ENCODE measurements at regions not wholly inside any gene's neighbourhood (a gene's known extent, or its start where the extent isn't known, plus 50 kb on each side); places are given as distances from the start of the nearest gene placed in this dataset.

- CTCF ChIA-PET, result no interaction called here
- DNase-seq, result no peak
Observed at GRCh38 chr3:135678386-135678785, 287.1 kb upstream of the PPP2R3A start.

GRCh38 chr3:135688003-135688402 is 277.5 kb upstream of the PPP2R3A start:
- H3K9me3 Mint-ChIP-seq (ENCODE audit: insufficient read depth), result no peaks in the 10 kb centered on the region
- no peaks in the 10 kb centered on the region for H3K36me3 Mint-ChIP-seq (ENCODE audit: low read depth)
- DNase-seq (no peak), ATAC-seq (no peak)
- H3K27ac Mint-ChIP-seq, result no peak overlapping the region
- no peaks in the 10 kb centered on the region for H3K27me3 Mint-ChIP-seq (ENCODE audit: low read depth)
- H3K4me3 Mint-ChIP-seq, result no peak overlapping the region
- CTCF ChIA-PET, result no interaction called here
- POLR2A ChIA-PET, result no interaction called here
- H3K4me1 Mint-ChIP-seq (ENCODE audit: low read depth), result no peaks in the 10 kb centered on the region

More at GRCh38 chr3:135678386-135678785, 287.1 kb upstream of the PPP2R3A start:
- Mint-ChIP-seq H3K36me3 (ENCODE audit: low read depth) (no peaks in the 10 kb centered on the region), H3K4me3 (no peak overlapping the region), H3K27ac (no peak overlapping the region), H3K9me3 (ENCODE audit: insufficient read depth) (no peaks in the 10 kb centered on the region), H3K4me1 (ENCODE audit: low read depth) (no peaks in the 10 kb centered on the region), H3K27me3 (ENCODE audit: low read depth) (no peaks in the 10 kb centered on the region)
- POLR2A ChIA-PET, result no interaction called here
- no peak for ATAC-seq

- ChIA-PET POLR2A (no interaction called here), CTCF (no interaction called here)
- no peaks in the 10 kb centered on the region for H3K27me3 Mint-ChIP-seq (ENCODE audit: low read depth)
- H3K27ac Mint-ChIP-seq, result no peak overlapping the region
- H3K4me3 Mint-ChIP-seq, result no peak overlapping the region
- no peaks in the 10 kb centered on the region for H3K4me1 Mint-ChIP-seq (ENCODE audit: low read depth)
- ATAC-seq (no peak), DNase-seq (no peak)
- no peaks in the 10 kb centered on the region for H3K36me3 Mint-ChIP-seq (ENCODE audit: low read depth)
- peaks cover 4% of the 10 kb centered on the region for H3K9me3 Mint-ChIP-seq (ENCODE audit: insufficient read depth)
Observed at GRCh38 chr3:135690664-135691063, 274.9 kb upstream of the PPP2R3A start.

DNA sequence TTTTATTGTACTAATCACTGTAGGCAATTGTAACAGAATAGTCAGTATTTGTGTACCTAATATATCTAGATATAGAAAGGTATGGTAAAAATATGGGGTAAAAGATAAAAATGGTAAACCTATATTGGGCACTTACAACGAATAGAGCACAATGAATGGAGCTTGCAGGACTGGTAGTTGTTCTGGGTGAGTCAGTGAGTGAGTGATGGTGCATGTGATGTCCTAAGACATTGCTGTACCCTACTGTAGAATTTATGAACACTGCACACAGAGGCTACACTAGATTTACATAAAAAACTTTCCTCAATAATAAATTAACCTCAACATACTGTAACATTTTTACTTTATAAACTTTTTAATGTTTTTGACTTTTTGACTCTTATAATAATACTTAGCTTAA is 274.3 kb upstream of the PPP2R3A start:
- ATAC-seq (no peak), DNase-seq (no peak)
- no peaks in the 10 kb centered on the region for H3K4me1 Mint-ChIP-seq (ENCODE audit: low read depth)
- POLR2A ChIA-PET, result no interaction called here
- no peak overlapping the region for H3K4me3 Mint-ChIP-seq
- CTCF ChIA-PET, result no interaction called here
- H3K27me3 Mint-ChIP-seq (ENCODE audit: low read depth), result no peaks in the 10 kb centered on the region
- H3K27ac Mint-ChIP-seq, result no peak overlapping the region
- no peaks in the 10 kb centered on the region for H3K36me3 Mint-ChIP-seq (ENCODE audit: low read depth)
- H3K9me3 Mint-ChIP-seq (ENCODE audit: insufficient read depth), result peaks cover 4% of the 10 kb centered on the region

DNA sequence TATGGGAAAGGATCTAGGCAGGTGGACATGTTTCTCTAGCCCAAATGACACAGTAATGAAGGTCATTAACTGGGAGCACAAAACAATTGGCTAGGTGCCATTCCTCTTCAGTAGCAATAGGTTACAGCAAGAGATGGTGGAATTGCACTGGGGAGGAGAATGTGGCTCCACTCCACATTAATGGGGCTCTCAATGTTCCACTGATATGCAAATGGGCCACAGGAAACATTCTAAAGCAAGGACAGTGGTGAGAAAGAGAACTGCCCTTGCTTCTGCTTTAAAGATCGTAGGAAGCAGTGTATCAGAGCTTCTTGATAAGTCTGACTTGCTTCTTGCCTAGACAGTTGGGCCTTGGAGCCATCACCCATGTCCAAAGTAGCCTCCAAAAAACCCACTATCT is 271.4 kb upstream of the PPP2R3A start:
- no peaks in the 10 kb centered on the region for H3K4me1 Mint-ChIP-seq (ENCODE audit: low read depth)
- no peak for DNase-seq
- ATAC-seq, result no peak
- H3K4me3 Mint-ChIP-seq, result no peak overlapping the region
- peaks cover 4% of the 10 kb centered on the region for H3K9me3 Mint-ChIP-seq (ENCODE audit: insufficient read depth)
- H3K27me3 Mint-ChIP-seq (ENCODE audit: low read depth), result no peaks in the 10 kb centered on the region
- ChIA-PET CTCF (no interaction called here), POLR2A (no interaction called here)
- no peaks in the 10 kb centered on the region for H3K36me3 Mint-ChIP-seq (ENCODE audit: low read depth)
- no peak overlapping the region for H3K27ac Mint-ChIP-seq

- Mint-ChIP-seq H3K9me3 (ENCODE audit: insufficient read depth) (no peaks in the 10 kb centered on the region), H3K27me3 (ENCODE audit: low read depth) (no peaks in the 10 kb centered on the region), H3K4me1 (ENCODE audit: low read depth) (no peaks in the 10 kb centered on the region), H3K36me3 (ENCODE audit: low read depth) (no peaks in the 10 kb centered on the region), H3K27ac (no peak overlapping the region), H3K4me3 (no peak overlapping the region)
- CTCF ChIA-PET, result no interaction called here
- POLR2A ChIA-PET, result no interaction called here
- ATAC-seq (no peak), DNase-seq (no peak)
Observed at GRCh38 chr3:135699741-135700140, 265.8 kb upstream of the PPP2R3A start.

GRCh38 chr3:135706758-135707375 is 258.7 kb upstream of the PPP2R3A start:
- no peak for ATAC-seq
- no peaks in the 10 kb centered on the region for H3K9me3 Mint-ChIP-seq (ENCODE audit: insufficient read depth)
- no peaks in the 10 kb centered on the region for H3K27me3 Mint-ChIP-seq (ENCODE audit: low read depth)
- no peak for DNase-seq
- POLR2A ChIA-PET, result no interaction called here
- no peak overlapping the region for H3K4me3 Mint-ChIP-seq
- H3K4me1 Mint-ChIP-seq (ENCODE audit: low read depth), result no peaks in the 10 kb centered on the region
- H3K27ac Mint-ChIP-seq, result no peak overlapping the region
- CTCF ChIA-PET, result no interaction called here
- H3K36me3 Mint-ChIP-seq (ENCODE audit: low read depth), result no peaks in the 10 kb centered on the region

DNA sequence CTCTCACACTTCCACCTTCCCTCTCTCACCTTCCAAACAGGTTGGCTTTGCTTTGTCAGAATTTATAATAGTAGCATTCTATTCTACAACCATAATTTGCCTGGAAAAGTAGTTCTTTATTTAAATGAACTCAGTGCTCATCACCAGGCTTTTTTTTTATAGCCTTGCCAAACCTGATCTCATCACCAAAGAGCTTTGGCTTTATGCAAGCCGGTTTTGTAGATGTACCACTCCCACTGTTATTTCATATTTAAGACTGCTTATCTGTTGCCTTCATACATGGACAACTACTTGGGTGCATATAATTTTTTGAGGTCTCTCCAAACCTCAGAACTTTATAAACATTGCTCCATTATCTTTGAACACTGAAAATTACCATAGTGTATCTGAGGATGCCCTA is 246.1 kb upstream of the PPP2R3A start:
- no peak for DNase-seq
- Mint-ChIP-seq H3K4me3 (no peak overlapping the region), H3K27me3 (ENCODE audit: low read depth) (no peaks in the 10 kb centered on the region), H3K27ac (no peak overlapping the region), H3K4me1 (ENCODE audit: low read depth) (no peaks in the 10 kb centered on the region), H3K36me3 (ENCODE audit: low read depth) (no peaks in the 10 kb centered on the region), H3K9me3 (ENCODE audit: insufficient read depth) (no peaks in the 10 kb centered on the region)
- ChIA-PET POLR2A (no interaction called here), CTCF (no interaction called here)
- ATAC-seq, result no peak

DNA sequence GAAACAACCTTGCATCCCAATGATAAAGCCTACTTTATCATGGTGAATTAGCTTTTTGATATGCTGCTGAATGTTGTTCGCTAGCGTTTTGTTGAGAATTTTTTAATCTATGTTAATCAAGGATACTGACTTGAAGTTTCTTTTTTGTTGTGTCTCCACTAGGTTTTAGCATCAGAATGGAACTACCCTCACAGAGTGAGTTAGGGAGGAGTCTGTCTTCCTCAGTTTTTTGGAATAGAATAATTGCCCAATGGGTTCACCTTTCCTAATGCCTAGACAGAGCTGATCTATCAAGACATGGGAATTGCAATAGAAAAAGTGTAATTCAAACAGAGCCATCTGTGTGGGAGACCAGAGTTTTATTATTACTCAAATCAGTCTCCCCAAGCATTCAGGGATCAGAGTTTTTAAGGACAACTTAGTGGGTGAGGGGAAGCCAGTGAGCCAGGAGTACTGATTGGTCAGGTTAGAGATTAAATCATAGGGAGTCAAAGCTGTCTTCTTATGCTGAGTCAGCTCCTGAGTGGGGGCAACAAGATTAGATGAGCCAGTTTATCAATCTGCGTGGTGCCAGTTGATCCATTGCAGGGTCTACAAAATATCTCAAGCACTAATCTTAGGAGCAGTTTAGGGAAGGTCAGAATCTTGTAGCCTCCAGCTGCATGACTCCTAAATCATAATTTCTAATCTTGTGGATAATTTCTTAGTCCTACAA is 237.4 kb upstream of the PPP2R3A start:
- CTCF ChIA-PET, result no interaction called here
- no peaks in the 10 kb centered on the region for H3K36me3 Mint-ChIP-seq (ENCODE audit: low read depth)
- H3K4me3 Mint-ChIP-seq, result no peak overlapping the region
- POLR2A ChIA-PET, result no interaction called here
- DNase-seq (no peak), ATAC-seq (no peak)
- H3K27ac Mint-ChIP-seq, result no peak overlapping the region
- no peaks in the 10 kb centered on the region for H3K27me3 Mint-ChIP-seq (ENCODE audit: low read depth)
- H3K4me1 Mint-ChIP-seq (ENCODE audit: low read depth), result no peaks in the 10 kb centered on the region
- peaks cover under 1% of the 10 kb centered on the region for H3K9me3 Mint-ChIP-seq (ENCODE audit: insufficient read depth)

GRCh38 chr3:135731546-135731945 is 234.0 kb upstream of the PPP2R3A start:
- no peaks in the 10 kb centered on the region for H3K36me3 Mint-ChIP-seq (ENCODE audit: low read depth)
- ChIA-PET POLR2A (no interaction called here), CTCF (no interaction called here)
- H3K27ac Mint-ChIP-seq, result no peak overlapping the region
- no peak for ATAC-seq
- no peak overlapping the region for H3K4me3 Mint-ChIP-seq
- no peaks in the 10 kb centered on the region for H3K27me3 Mint-ChIP-seq (ENCODE audit: low read depth)
- H3K4me1 Mint-ChIP-seq (ENCODE audit: low read depth), result no peaks in the 10 kb centered on the region
- H3K9me3 Mint-ChIP-seq (ENCODE audit: insufficient read depth), result peaks cover 18% of the 10 kb centered on the region
- no peak for DNase-seq

- DNase-seq (no peak), ATAC-seq (no peak)
- Mint-ChIP-seq H3K36me3 (ENCODE audit: low read depth) (no peaks in the 10 kb centered on the region), H3K4me3 (no peak overlapping the region), H3K27ac (no peak overlapping the region), H3K9me3 (ENCODE audit: insufficient read depth) (peaks cover 18% of the 10 kb centered on the region), H3K4me1 (ENCODE audit: low read depth) (no peaks in the 10 kb centered on the region), H3K27me3 (ENCODE audit: low read depth) (no peaks in the 10 kb centered on the region)
- POLR2A ChIA-PET, result no interaction called here
- CTCF ChIA-PET, result interaction anchor here (1.0 to 1.6 kb wide), 2 partner anchors 158 to 306 kb away, joined by 5 to 8 read pairs; no protein-coding TSS in a partner anchor
Observed at GRCh38 chr3:135736740-135737139, 228.8 kb upstream of the PPP2R3A start.

DNA sequence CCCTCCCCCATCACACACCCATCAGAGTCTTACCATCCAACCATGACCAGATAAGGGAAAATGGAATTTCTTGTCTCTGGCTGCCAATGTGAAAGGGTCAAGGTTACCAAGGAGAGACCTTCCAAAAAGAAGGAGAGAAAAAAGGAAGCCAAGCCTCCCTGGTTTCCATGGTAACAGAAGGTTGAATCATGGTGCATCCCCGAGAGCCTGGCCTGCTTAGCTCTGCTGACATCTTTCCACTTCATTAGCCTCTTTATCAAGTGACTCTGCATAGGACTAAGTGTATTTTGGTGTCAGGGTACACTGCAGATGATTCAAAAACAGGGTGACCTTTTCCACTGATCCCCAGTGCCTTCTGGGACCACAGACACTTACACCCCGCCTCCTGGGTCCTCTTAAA is 225.7 kb upstream of the PPP2R3A start:
- peaks cover 9% of the 10 kb centered on the region for H3K9me3 Mint-ChIP-seq (ENCODE audit: insufficient read depth)
- ChIA-PET CTCF (no interaction called here), POLR2A (no interaction called here)
- DNase-seq (no peak), ATAC-seq (no peak)
- no peaks in the 10 kb centered on the region for H3K4me1 Mint-ChIP-seq (ENCODE audit: low read depth)
- no peaks in the 10 kb centered on the region for H3K36me3 Mint-ChIP-seq (ENCODE audit: low read depth)
- no peaks in the 10 kb centered on the region for H3K27me3 Mint-ChIP-seq (ENCODE audit: low read depth)
- no peak overlapping the region for H3K4me3 Mint-ChIP-seq
- H3K27ac Mint-ChIP-seq, result no peak overlapping the region

- no peaks in the 10 kb centered on the region for H3K4me1 Mint-ChIP-seq (ENCODE audit: low read depth)
- ATAC-seq (no peak), DNase-seq (no peak)
- H3K4me3 Mint-ChIP-seq, result no peak overlapping the region
- no peaks in the 10 kb centered on the region for H3K27me3 Mint-ChIP-seq (ENCODE audit: low read depth)
- peaks cover 9% of the 10 kb centered on the region for H3K9me3 Mint-ChIP-seq (ENCODE audit: insufficient read depth)
- CTCF ChIA-PET, result no interaction called here
- H3K27ac Mint-ChIP-seq, result no peak overlapping the region
- H3K36me3 Mint-ChIP-seq (ENCODE audit: low read depth), result no peaks in the 10 kb centered on the region
- POLR2A ChIA-PET, result no interaction called here
Observed at GRCh38 chr3:135740211-135740610, 225.3 kb upstream of the PPP2R3A start.
